ENCODE measurements at regions not wholly inside any gene's neighbourhood (a gene's known extent, or its start where the extent isn't known, plus 50 kb on each side); places are given as distances from the start of the nearest gene placed in this dataset.
"Not testable (repeated sequence)": the region's sequence is repeated elsewhere in the genome, so short reads cannot be mapped to it uniquely, and the experiment has no call there.

GRCh38 chr1:98286656-98287055, 365.8 kb upstream of the DPYD start:
- no peak for TF ChIP-seq CTCF (IDR thresholded peaks at IDR 0.05; ENCODE audit: unreplicated experiment)
- Mint-ChIP-seq H3K9me3 (peaks cover 11% of the 10 kb centered on the region), H3K4me3 (no peak overlapping the region), H3K27ac (no peak overlapping the region), H3K36me3 (no peaks in the 10 kb centered on the region), H3K4me1 (no peaks in the 10 kb centered on the region), H3K27me3 (ENCODE audit: low read depth) (no peaks in the 10 kb centered on the region)
- DNase-seq (ENCODE audit: low spot score in 2 of 2, unreplicated experiment in 2 of 2), result no peak

GRCh38 chr1:98285286-98285685, 364.5 kb upstream of the DPYD start:
- not testable (repeated sequence) for H3K27me3 Mint-ChIP-seq (ENCODE audit: low read depth); H3K4me1 Mint-ChIP-seq; H3K4me3 Mint-ChIP-seq; H3K27ac Mint-ChIP-seq; H3K36me3 Mint-ChIP-seq; DNase-seq (ENCODE audit: low spot score in 2 of 2, unreplicated experiment in 2 of 2)
- peaks cover 11% of the 10 kb centered on the region for H3K9me3 Mint-ChIP-seq

- no peak for DNase-seq (ENCODE audit: low spot score in 2 of 2, unreplicated experiment in 2 of 2)
- Mint-ChIP-seq H3K4me3 (no peak overlapping the region), H3K27ac (no peak overlapping the region), H3K36me3 (no peaks in the 10 kb centered on the region), H3K4me1 (peaks cover 4% of the 10 kb centered on the region), H3K9me3 (peaks cover 5% of the 10 kb centered on the region), H3K27me3 (ENCODE audit: low read depth) (no peaks in the 10 kb centered on the region)
- TF ChIP-seq CTCF (IDR thresholded peaks at IDR 0.05; ENCODE audit: unreplicated experiment), result no peak
These were observed 359.2 kb upstream of the DPYD start for GRCh38 chr1:98280049-98280448.

GRCh38 chr1:98278055-98278454, 357.2 kb upstream of the DPYD start:
- peaks cover 16% of the 10 kb centered on the region for H3K9me3 Mint-ChIP-seq
- no peaks in the 10 kb centered on the region for H3K27me3 Mint-ChIP-seq (ENCODE audit: low read depth)
- H3K4me1 Mint-ChIP-seq, result peaks cover 4% of the 10 kb centered on the region
- no peak overlapping the region for H3K4me3 Mint-ChIP-seq
- no peak for TF ChIP-seq CTCF (IDR thresholded peaks at IDR 0.05; ENCODE audit: unreplicated experiment)
- no peak for DNase-seq (ENCODE audit: low spot score in 2 of 2, unreplicated experiment in 2 of 2)
- peaks cover 2% of the 10 kb centered on the region for H3K36me3 Mint-ChIP-seq
- no peak overlapping the region for H3K27ac Mint-ChIP-seq

- H3K36me3 Mint-ChIP-seq, result peaks cover 9% of the 10 kb centered on the region
These were observed 356.3 kb upstream of the DPYD start for GRCh38 chr1:98277118-98277517.

GRCh38 chr1:98276514-98276913, 355.7 kb upstream of the DPYD start:
- no peak overlapping the region for H3K27ac Mint-ChIP-seq
- H3K36me3 Mint-ChIP-seq, result peaks cover 12% of the 10 kb centered on the region
- H3K9me3 Mint-ChIP-seq, result peaks cover 31% of the 10 kb centered on the region
- DNase-seq (ENCODE audit: low spot score in 2 of 2, unreplicated experiment in 2 of 2), result no peak
- no peak overlapping the region for H3K4me3 Mint-ChIP-seq
- no peaks in the 10 kb centered on the region for H3K27me3 Mint-ChIP-seq (ENCODE audit: low read depth)
- no peak for TF ChIP-seq CTCF (IDR thresholded peaks at IDR 0.05; ENCODE audit: unreplicated experiment)
- H3K4me1 Mint-ChIP-seq, result peaks cover 4% of the 10 kb centered on the region

More at GRCh38 chr1:98277118-98277517, 356.3 kb upstream of the DPYD start:
- H3K27me3 Mint-ChIP-seq (ENCODE audit: low read depth), result no peaks in the 10 kb centered on the region
- no peak for DNase-seq (ENCODE audit: low spot score in 2 of 2, unreplicated experiment in 2 of 2)
- H3K9me3 Mint-ChIP-seq, result peaks cover 25% of the 10 kb centered on the region
- H3K27ac Mint-ChIP-seq, result no peak overlapping the region
- no peak overlapping the region for H3K4me3 Mint-ChIP-seq
- H3K4me1 Mint-ChIP-seq, result peaks cover 4% of the 10 kb centered on the region
- no peak for TF ChIP-seq CTCF (IDR thresholded peaks at IDR 0.05; ENCODE audit: unreplicated experiment)

All from mesothelial cell of epicardium (in vitro differentiated cells).